HCT116 (cell line): ENCODE measurements at regions not wholly inside any gene's neighbourhood (a gene's known extent, or its start where the extent isn't known, plus 50 kb on each side); places are given as distances from the start of the nearest gene placed in this dataset.

ENCODE experiments used
- ATAC-seq: fragments of 200-7000 bp; cut with Tn5 transposase; 2 replicates; pipeline ENCODE4 v1.9.1; 2020; ENCODE audit warnings: mild to moderate bottlenecking, moderate library complexity
- BruUV-seq: library from RNA; stranded (reverse); fragments of 400-500 nt; replicated peaks from 2 replicates; lab custom pipeline; 2021; lab: Mats Ljungman, UMichigan
- CTCF ChIA-PET: fragments of 300-600 bp; sonication (Branson Sonifier 250); formaldehyde crosslinking; loops from one replicate; lab custom pipeline; 2021; ENCODE audit warnings: antibody characterized with exemption; lab: Charles Lee
- POLR2A ChIA-PET: fragments of 300-600, 350-600 bp; sonication (Branson Sonifier 250); formaldehyde crosslinking; loops from one replicate; lab custom pipeline; 2021; ENCODE audit warnings: antibody characterized with exemption; lab: Charles Lee
- RAD21 ChIA-PET, 2 experiments: fragments of 300-600 bp; sonication (Branson Sonifier 250); formaldehyde crosslinking; loops; one replicate each; lab custom pipeline; 2023; ENCODE audit warnings: low total read pairs in 2 of 2; ENCODE audit not compliant: uncharacterized antibody in 2 of 2, unreplicated experiment in 2 of 2, low non-redundant PET in 1 of 2; lab: Charles Lee
- DNase-seq: peaks from one replicate; pipeline ENCODE4 v3.0.0-alpha.2; 2010; ENCODE audit warnings: low read depth, low spot score
- H2AFZ ChIP-seq: fragments of 200-600 bp; shearing (Covaris generic), sonication (generic); 2 replicates; pipeline ENCODE4 v1.6.1; 2017; ENCODE audit warnings: low read depth, mixed run types, mixed read lengths, antibody characterized with exemption, low read length; ENCODE audit not compliant: poor library complexity, severe bottlenecking
- H3K27ac ChIP-seq: 2 replicates; pipeline ENCODE4 v1.5.1; 2012; ENCODE audit warnings: low read depth, low read length
- H3K27me3 ChIP-seq: fragments of 200-600 bp; sonication (generic); 2 replicates; pipeline ENCODE4 v1.6.1; 2016; ENCODE audit warnings: mixed run types, low read length, mixed read lengths; ENCODE audit not compliant: insufficient read depth
- H3K36me3 ChIP-seq, 2 experiments: fragments of 200-500 bp in 1 of 2; fragments of 200-600 bp in 1 of 2; sonication (Bioruptor generic) in 1 of 2; sonication (generic) in 1 of 2; 2 replicates each; pipeline versions ENCODE4 v1.5.1 to v1.6.1; 2014 to 2016; ENCODE audit warnings: low read length in 2 of 2, inconsistent platforms in 1 of 2, mixed read lengths in 1 of 2, mixed run types in 1 of 2; ENCODE audit not compliant: insufficient read depth in 2 of 2, control insufficient read depth in 1 of 2
- H3K4me1 ChIP-seq, 2 experiments: fragments of 200-600 bp in 1 of 2; sonication (generic) in 1 of 2; 2 replicates each; pipeline versions ENCODE4 v1.5.1 to v1.6.1; 2012 to 2017; ENCODE audit warnings: low read length in 2 of 2, inconsistent platforms in 1 of 2, mild to moderate bottlenecking in 1 of 2, mixed read lengths in 1 of 2, mixed run types in 1 of 2, moderate library complexity in 1 of 2; ENCODE audit not compliant: insufficient read depth in 2 of 2, control insufficient read depth in 1 of 2
- H3K4me2 ChIP-seq: fragments of 200-600 bp; sonication (generic); 2 replicates; pipeline ENCODE4 v1.6.1; 2017; ENCODE audit warnings: mixed run types, low read length, mixed read lengths
- H3K4me3 ChIP-seq, 2 experiments: fragments of 200-600 bp in 1 of 2; sonication (generic) in 1 of 2; replicated peaks in 1 of 2; 2 replicates each; pipeline ENCODE4 v1.5.1; 2011 to 2016; ENCODE audit warnings: low read length in 2 of 2, control low read depth in 1 of 2, low read depth in 1 of 2, mild to moderate bottlenecking in 1 of 2, mixed read lengths in 1 of 2, mixed run types in 1 of 2
- H3K79me2 ChIP-seq: fragments of 200-600 bp; sonication (generic); 2 replicates; pipeline ENCODE4 v1.6.1; 2017; ENCODE audit warnings: mild to moderate bottlenecking, mixed run types, low read length, moderate library complexity, mixed read lengths; ENCODE audit not compliant: insufficient read depth
- H3K9ac ChIP-seq: fragments of 200-600 bp; sonication (generic); 2 replicates; pipeline ENCODE4 v1.6.1; 2016; ENCODE audit warnings: low read length, mixed read lengths
- H3K9me2 ChIP-seq: fragments of 200-600 bp; sonication (generic), shearing (Covaris generic); 2 replicates; pipeline ENCODE4 v1.6.1; 2017; ENCODE audit warnings: mixed run types, mild to moderate bottlenecking, moderate library complexity; ENCODE audit not compliant: insufficient read depth
- H3K9me3 ChIP-seq, 2 experiments: fragments of 200-500 bp in 1 of 2; fragments of 200-600 bp in 1 of 2; sonication (Bioruptor generic) in 1 of 2; sonication (generic) in 1 of 2; 2 replicates each; pipeline ENCODE4 v1.6.1; 2014 to 2017; ENCODE audit warnings: low read length in 2 of 2, mixed read lengths in 2 of 2, inconsistent platforms in 1 of 2, low read depth in 1 of 2, mild to moderate bottlenecking in 1 of 2, mixed run types in 1 of 2, moderate library complexity in 1 of 2; ENCODE audit not compliant: control insufficient read depth in 1 of 2, insufficient read depth in 1 of 2
- H4K20me1 ChIP-seq: fragments of 200-600 bp; sonication (generic), shearing (Covaris generic); 2 replicates; pipeline ENCODE4 v1.6.1; 2017; ENCODE audit warnings: mixed run types, mild to moderate bottlenecking, moderate library complexity; ENCODE audit not compliant: insufficient read depth
- CBX3 ChIP-seq: IDR thresholded peaks from 2 replicates; pipeline ENCODE4 v1.6.1; 2012; ENCODE audit warnings: low read depth
- EGR1 ChIP-seq: IDR thresholded peaks from 2 replicates; pipeline ENCODE4 v1.6.1; 2012; ENCODE audit warnings: low read depth
- EZH2phosphoT487 ChIP-seq: fragments of 200-600 bp; IDR thresholded peaks from 2 replicates; pipeline ENCODE4 v1.6.1; 2018; ENCODE audit warnings: antibody characterized with exemption, borderline replicate concordance
- JUND ChIP-seq: IDR thresholded peaks from 2 replicates; pipeline ENCODE4 v1.6.1; 2012
- POLR2AphosphoS5 ChIP-seq: IDR thresholded peaks from 2 replicates; pipeline ENCODE4 v1.6.1; 2011; ENCODE audit warnings: mild to moderate bottlenecking, low read depth, low read length, moderate library complexity
- RAD21 ChIP-seq: IDR thresholded peaks from 2 replicates; pipeline ENCODE4 v1.6.1; 2012; ENCODE audit warnings: low read depth, mild to moderate bottlenecking
- SRF ChIP-seq: IDR thresholded peaks from 2 replicates; pipeline ENCODE4 v1.6.1; 2012; ENCODE audit warnings: low read depth
- YY1 ChIP-seq: IDR thresholded peaks from 2 replicates; pipeline ENCODE4 v1.6.1; 2011; ENCODE audit warnings: low read length, low read depth, moderate library complexity, mild to moderate bottlenecking; ENCODE audit not compliant: insufficient replicate concordance; ENCODE audit errors: extremely low read depth
- ZNF274 ChIP-seq: fragments of 200-500 bp; sonication (Bioruptor generic); IDR thresholded peaks from 2 replicates; pipeline ENCODE4 v1.6.1; 2014; ENCODE audit warnings: mild to moderate bottlenecking, low read depth, low read length, inconsistent platforms
- intact Hi-C: fragments of 100-400 bp; cut with micrococcal nuclease; formaldehyde crosslinking; loops from 2 replicates; pipeline ENCODE4 v1.10.0; 2022
- TF ChIP-seq, protein P1 (sequence below): IDR thresholded peaks from 2 replicates; pipeline ENCODE4 v1.6.1; 2012
- TF ChIP-seq, protein P2 (sequence below), 3 experiments: fragments of 200-600 bp in 1 of 3; sonication (generic) in 1 of 3; IDR thresholded peaks in 2 of 3; conservative IDR thresholded peaks in 1 of 3; 2 replicates each; pipeline ENCODE4 v1.5.1; 2012 to 2017; ENCODE audit warnings: low read depth in 2 of 3, low read length in 2 of 3, antibody characterized with exemption in 1 of 3, borderline replicate concordance in 1 of 3, control low read depth in 1 of 3, mild to moderate bottlenecking in 1 of 3, mixed read lengths in 1 of 3, mixed run types in 1 of 3, moderate library complexity in 1 of 3; ENCODE audit not compliant: insufficient read depth in 1 of 3

DNA sequence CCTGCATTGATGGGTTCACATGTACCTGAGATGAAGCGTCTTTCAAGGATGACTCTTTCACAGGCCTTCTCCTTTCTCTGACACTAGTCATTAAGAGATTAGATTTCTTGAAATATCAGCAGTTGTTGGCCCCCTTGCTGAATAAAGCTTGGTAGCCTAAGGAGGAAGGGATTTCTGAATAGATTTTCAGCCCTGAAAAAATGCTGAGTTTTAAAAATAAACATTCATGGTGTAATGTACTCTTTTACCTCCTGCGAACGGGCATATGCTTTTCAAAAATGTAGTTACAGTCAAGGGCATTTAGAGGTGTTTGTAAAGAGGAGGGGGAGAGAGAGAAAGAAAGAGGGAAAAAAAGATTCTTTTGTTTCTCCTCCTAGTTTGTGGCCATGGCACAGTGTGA is 222.7 kb downstream of the SOX4 start:
- Histone ChIP-seq H3K27me3 (no peaks in the 10 kb centered on the region), H3K79me2 (no peaks in the 10 kb centered on the region), H2AFZ (no peak overlapping the region), H3K4me3 (no peak overlapping the region), H3K9me3 (no peaks in the 10 kb centered on the region), H3K4me2 (no peak overlapping the region), H3K36me3 (no peaks in the 10 kb centered on the region), H3K9ac (no peak overlapping the region), H3K27ac (no peak overlapping the region), H4K20me1 (no peaks in the 10 kb centered on the region), H3K9me2 (no peaks in the 10 kb centered on the region), H3K4me1 (no peaks in the 10 kb centered on the region)
- intact Hi-C loops = no loop called here
- TF ChIP-seq ZNF274 = no peak
- TF ChIP-seq CBX3 = no peak
- TF ChIP-seq, protein P1, sequence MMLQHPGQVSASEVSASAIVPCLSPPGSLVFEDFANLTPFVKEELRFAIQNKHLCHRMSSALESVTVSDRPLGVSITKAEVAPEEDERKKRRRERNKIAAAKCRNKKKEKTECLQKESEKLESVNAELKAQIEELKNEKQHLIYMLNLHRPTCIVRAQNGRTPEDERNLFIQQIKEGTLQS = no peak
- no peak for TF ChIP-seq EZH2phosphoT487
- no peak for TF ChIP-seq YY1
- TF ChIP-seq, protein P2, sequence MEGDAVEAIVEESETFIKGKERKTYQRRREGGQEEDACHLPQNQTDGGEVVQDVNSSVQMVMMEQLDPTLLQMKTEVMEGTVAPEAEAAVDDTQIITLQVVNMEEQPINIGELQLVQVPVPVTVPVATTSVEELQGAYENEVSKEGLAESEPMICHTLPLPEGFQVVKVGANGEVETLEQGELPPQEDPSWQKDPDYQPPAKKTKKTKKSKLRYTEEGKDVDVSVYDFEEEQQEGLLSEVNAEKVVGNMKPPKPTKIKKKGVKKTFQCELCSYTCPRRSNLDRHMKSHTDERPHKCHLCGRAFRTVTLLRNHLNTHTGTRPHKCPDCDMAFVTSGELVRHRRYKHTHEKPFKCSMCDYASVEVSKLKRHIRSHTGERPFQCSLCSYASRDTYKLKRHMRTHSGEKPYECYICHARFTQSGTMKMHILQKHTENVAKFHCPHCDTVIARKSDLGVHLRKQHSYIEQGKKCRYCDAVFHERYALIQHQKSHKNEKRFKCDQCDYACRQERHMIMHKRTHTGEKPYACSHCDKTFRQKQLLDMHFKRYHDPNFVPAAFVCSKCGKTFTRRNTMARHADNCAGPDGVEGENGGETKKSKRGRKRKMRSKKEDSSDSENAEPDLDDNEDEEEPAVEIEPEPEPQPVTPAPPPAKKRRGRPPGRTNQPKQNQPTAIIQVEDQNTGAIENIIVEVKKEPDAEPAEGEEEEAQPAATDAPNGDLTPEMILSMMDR (IDR thresholded peaks at IDR 0.05 in 2 of 3, conservative IDR thresholded peaks at IDR 0.05 in 1 of 3; ENCODE audit: borderline replicate concordance in 1 of 3, insufficient read depth in 1 of 3, low read depth in 2 of 3, low read length in 2 of 3) = no peak
- TF ChIP-seq EGR1 = no peak
- no peak for TF ChIP-seq JUND
- no peak for TF ChIP-seq SRF
- TF ChIP-seq POLR2AphosphoS5 = no peak
- no peak for TF ChIP-seq RAD21
- ChIA-PET RAD21 (no interaction called here), POLR2A (no interaction called here), CTCF (no interaction called here)
- DNase-seq (no peak), ATAC-seq (no peak)
- no TSS peak for BruUV-seq
